Psoas muscle (tissue), 7 donors: ENCODE measurements at regions not wholly inside any gene's neighbourhood (a gene's known extent, or its start where the extent isn't known, plus 50 kb on each side); places are given as distances from the start of the nearest gene placed in this dataset.

Experiments
- ATAC-seq, 4 donors: fragments of 200-7000 bp; cut with Tn5 transposase; one replicate each; pipeline ENCODE4 v1.9.1; 2020; ENCODE audit warnings: moderate library complexity in 3 of 4, mild to moderate bottlenecking in 2 of 4
- DNase-seq, 2 donors: peaks; one replicate each; pipeline ENCODE4 v3.0.0-alpha.2; 2020
- H3K27ac ChIP-seq: fragments of 200-600 bp; one replicate; pipeline ENCODE4 v1.8.0; 2022
- H3K27me3 ChIP-seq, 3 donors: fragments of 200-600 bp in 1 of 3; one replicate each; pipeline versions ENCODE4 v1.6.1 to v1.8.0; 2013 to 2022; ENCODE audit warnings: low read length in 2 of 3, mild to moderate bottlenecking in 2 of 3, moderate library complexity in 1 of 3; ENCODE audit not compliant: insufficient read depth in 3 of 3
- H3K36me3 ChIP-seq, 2 donors: fragments of 200-600 bp in 1 of 2; one replicate each; pipeline versions ENCODE4 v1.6.1 to v1.8.0; 2013 to 2022; ENCODE audit warnings: low read depth in 1 of 2, mild to moderate bottlenecking in 1 of 2, moderate library complexity in 1 of 2; ENCODE audit not compliant: insufficient read depth in 1 of 2
- H3K4me1 ChIP-seq: fragments of 200-600 bp; one replicate; pipeline ENCODE4 v1.8.0; 2022
- H3K4me3 ChIP-seq: fragments of 200-600 bp; one replicate; pipeline ENCODE4 v1.8.0; 2022; ENCODE audit warnings: mild to moderate bottlenecking
- H3K9me3 ChIP-seq: fragments of 200-600 bp; one replicate; pipeline ENCODE4 v1.8.0; 2022
- CTCF ChIP-seq: fragments of 200-600 bp; IDR thresholded peaks from one replicate; pipeline ENCODE4 v1.8.0; 2022; ENCODE audit warnings: antibody characterized with exemption
- WGBS, 3 donors: extraction: QIAGEN DNeasy Blood & Tissue Kit; methylation state at CpG; one replicate each; pipeline versions ENCODE4 v1.1.6 to v1.1.7; 2013; 5-methylcytosine and 5-hydroxymethylcytosine counted together
- intact Hi-C, 2 donors: fragments of 100-400 bp; cut with DNase I; formaldehyde crosslinking; loops; one replicate each; pipeline versions ENCODE4 v1.11.0 to v1.14.2; 2022
- donor health status: healthy with polysubstance abuse.
- donor health status: DM: no; HTN: no; CAD: no; lungs with moderate emphysema.
- donor health status: Bipolar disorder and iron deficiency.
- donor health status: healthy.
- donor health status: DM: yes; HTN: yes; CAD: no.
- donor health status: DM: no; HTN: no; CAD: no.
- donor health status: DM: yes; HTN: yes; CAD: no.

DNA sequence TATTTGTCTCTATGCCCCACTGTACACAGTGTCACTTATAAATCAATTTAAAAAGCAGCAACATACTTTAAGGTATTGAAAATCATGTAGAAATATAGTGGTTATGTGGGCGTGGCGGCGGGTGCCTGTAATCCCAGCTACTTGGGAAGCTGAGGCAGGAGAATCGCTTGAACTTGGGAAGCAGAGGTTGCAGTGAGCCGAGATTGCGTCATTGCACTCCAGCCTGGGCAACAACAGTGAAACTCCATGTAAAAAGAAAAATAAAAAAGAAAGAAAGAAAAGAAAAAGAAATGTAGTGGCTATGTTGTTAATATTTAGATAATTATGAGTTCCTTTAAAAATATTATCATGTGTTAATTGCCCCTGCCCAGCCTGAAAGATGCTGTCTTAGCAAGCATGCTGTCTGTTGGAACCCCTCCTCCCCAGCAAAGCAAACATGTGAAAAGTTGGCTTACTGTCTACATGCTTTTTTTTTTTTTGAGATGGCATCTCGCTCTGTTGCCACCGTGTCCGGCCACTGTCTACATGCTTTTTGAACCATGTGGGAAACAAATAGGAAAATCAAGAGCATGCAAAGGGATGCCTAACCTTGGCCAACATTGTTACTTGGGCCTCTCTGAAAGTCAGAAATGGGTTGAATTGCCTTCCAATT is 151.4 kb upstream of the TSHZ2 start:
- ATAC-seq (no peak), DNase-seq (no peak)
- H3K9me3 ChIP-seq, result no peaks in the 10 kb centered on the region
- TF ChIP-seq CTCF, result no peak
- no peak overlapping the region for H3K27ac ChIP-seq
- WGBS, 3 donors, result 78 to 90% (median 87%) methylated on average over 9 of the region's 9 CpGs
- peaks cover 0 to 2% (median 0%) of the 10 kb centered on the region in 3 donors for H3K27me3 ChIP-seq
- no peak overlapping the region for H3K4me3 ChIP-seq
- H3K36me3 ChIP-seq, result no peaks in the 10 kb centered on the region
- intact Hi-C loops, result no loop called here
- H3K4me1 ChIP-seq, result no peaks in the 10 kb centered on the region

DNA sequence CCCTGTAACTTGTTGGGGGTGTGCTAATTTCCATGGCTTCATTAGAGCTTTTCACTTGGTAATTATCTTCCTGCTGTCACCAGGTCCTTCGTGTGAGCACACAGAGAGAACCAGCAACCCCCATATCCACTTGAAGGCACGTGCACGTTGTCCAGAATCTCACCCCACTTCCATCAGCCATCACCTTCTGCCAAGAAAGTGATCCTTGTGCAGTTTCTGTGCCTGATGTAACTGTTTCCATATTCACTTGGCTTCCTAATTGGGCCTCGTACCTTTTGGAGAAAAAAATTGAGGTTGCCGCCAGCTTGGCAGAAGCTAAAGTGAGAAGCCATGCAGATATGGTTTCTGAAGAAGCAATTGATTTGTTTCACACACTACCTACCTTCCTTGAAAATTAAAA is 153.7 kb upstream of the TSHZ2 start:
- no peak overlapping the region for H3K27ac ChIP-seq
- intact Hi-C loops, result no loop called here
- no peaks in the 10 kb centered on the region for H3K36me3 ChIP-seq
- no peak overlapping the region for H3K4me3 ChIP-seq
- DNase-seq (no peak), ATAC-seq (no peak)
- no peaks in the 10 kb centered on the region for H3K4me1 ChIP-seq
- no peaks in the 10 kb centered on the region for H3K9me3 ChIP-seq
- 65 to 70% (median 66%) methylated on average over 5 of the region's 5 CpGs for WGBS, 3 donors
- TF ChIP-seq CTCF, result no peak
- peaks cover 0 to 2% (median 0%) of the 10 kb centered on the region in 3 donors for H3K27me3 ChIP-seq

- intact Hi-C loops, result no loop called here
- TF ChIP-seq CTCF, result no peak
- H3K4me1 ChIP-seq, result no peaks in the 10 kb centered on the region
These were observed 154.2 kb upstream of the TSHZ2 start for GRCh38 chr20:52817981-52818380.

GRCh38 chr20:52817511-52817910 is 154.6 kb upstream of the TSHZ2 start:
- ATAC-seq (no peak), DNase-seq (no peak)
- no peak overlapping the region for H3K4me3 ChIP-seq
- H3K4me1 ChIP-seq, result no peaks in the 10 kb centered on the region
- TF ChIP-seq CTCF, result no peak
- H3K27me3 ChIP-seq, result peaks cover 0 to 2% (median 0%) of the 10 kb centered on the region in 3 donors
- no peaks in the 10 kb centered on the region for H3K9me3 ChIP-seq
- intact Hi-C loops, result no loop called here
- H3K36me3 ChIP-seq, result no peaks in the 10 kb centered on the region
- H3K27ac ChIP-seq, result no peak overlapping the region
- 73 to 80% (median 77%) methylated on average over 1 of the region's 1 CpG for WGBS, 3 donors

More at GRCh38 chr20:52817981-52818380, 154.2 kb upstream of the TSHZ2 start:
- WGBS, 3 donors, result 85 to 97% (median 90%) methylated on average over 3 of the region's 3 CpGs
- H3K36me3 ChIP-seq, result no peaks in the 10 kb centered on the region
- H3K27ac ChIP-seq, result no peak overlapping the region
- no peak for DNase-seq
- no peaks in the 10 kb centered on the region for H3K9me3 ChIP-seq
- peaks cover 0 to 2% (median 0%) of the 10 kb centered on the region in 3 donors for H3K27me3 ChIP-seq
- no peak for ATAC-seq
- H3K4me3 ChIP-seq, result no peak overlapping the region

DNA sequence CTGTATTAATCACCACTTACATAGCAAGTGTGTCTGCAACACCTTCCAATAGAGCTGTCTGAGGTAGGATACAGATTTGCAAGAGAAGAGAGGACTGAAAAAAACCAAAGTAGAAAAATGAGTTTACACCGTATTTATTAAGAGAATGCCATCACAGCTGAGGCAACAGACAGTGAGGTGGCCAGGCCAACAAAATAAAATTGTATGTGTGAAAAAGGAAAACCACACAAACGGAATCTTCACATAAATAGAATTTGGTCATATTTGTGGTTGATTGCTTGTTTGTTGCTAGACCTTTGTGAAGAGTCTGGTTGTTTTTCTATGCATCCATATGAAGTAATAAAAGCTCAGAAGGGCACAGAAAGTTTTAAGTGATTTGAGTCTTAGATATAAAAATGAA is 157.8 kb upstream of the TSHZ2 start:
- 68 to 73% (median 70%) methylated on average over 2 of the region's 2 CpGs for WGBS, 3 donors
- TF ChIP-seq CTCF, result no peak
- Histone ChIP-seq H3K27ac (no peak overlapping the region), H3K4me1 (no peaks in the 10 kb centered on the region), H3K9me3 (no peaks in the 10 kb centered on the region), H3K4me3 (no peak overlapping the region), H3K36me3 (no peaks in the 10 kb centered on the region), H3K27me3 (peaks cover 0 to 2% (median 0%) of the 10 kb centered on the region in 3 donors)
- intact Hi-C loops, result no loop called here
- DNase-seq (no peak), ATAC-seq (no peak)
